Esophagus squamous epithelium (tissue), 5 donors: ENCODE measurements at regions not wholly inside any gene's neighbourhood (a gene's known extent, or its start where the extent isn't known, plus 50 kb on each side); places are given as distances from the start of the nearest gene placed in this dataset.
A peak's percentile ranks its signal among the peaks of the same experiment; 100 is the strongest.

Source experiments
- DNase-seq: peaks from one replicate; lab custom pipeline; 2025; lab: John Stamatoyannopoulos, UW
- H3K27ac ChIP-seq, 4 donors: fragments of 200-600 bp; sonication (generic); one replicate each; pipeline ENCODE4 v1.5.1; 2016 to 2019; ENCODE audit warnings: mild to moderate bottlenecking in 1 of 4
- H3K27me3 ChIP-seq, 4 donors: fragments of 200-600 bp; sonication (generic); 1 replicate in 3 of 4; 2 replicates in 1 of 4; pipeline versions ENCODE4 v1.5.1 to v1.6.0; 2017 to 2021; ENCODE audit warnings: antibody characterized with exemption in 1 of 4
- H3K36me3 ChIP-seq, 3 donors: fragments of 200-600 bp; sonication (generic); one replicate each; pipeline ENCODE4 v1.5.1; 2016 to 2019
- H3K4me1 ChIP-seq, 3 donors: fragments of 200-600 bp; sonication (generic); one replicate each; pipeline ENCODE4 v1.5.1; 2017 to 2019
- H3K4me3 ChIP-seq, 4 donors: fragments of 200-600 bp; sonication (generic); 1 replicate in 3 of 4; 2 replicates in 1 of 4; pipeline ENCODE4 v1.5.1; 2016 to 2019; ENCODE audit warnings: mild to moderate bottlenecking in 2 of 4, moderate library complexity in 1 of 4
- H3K9me3 ChIP-seq, 3 donors: fragments of 200-600 bp; sonication (generic); one replicate each; pipeline ENCODE4 v1.5.1; 2016 to 2019
- CTCF ChIP-seq, 6 experiments: fragments of 450-650 bp in 4 of 6; fragments of 200-600 bp in 2 of 6; sonication (generic) in 2 of 6; IDR thresholded peaks; one replicate each; pipeline ENCODE4 v1.5.1; 2016 to 2019; ENCODE audit warnings: antibody characterized with exemption in 6 of 6, mild to moderate bottlenecking in 4 of 6, moderate library complexity in 4 of 6
- POLR2A ChIP-seq, 4 donors: fragments of 450-650 bp; IDR thresholded peaks; one replicate each; pipeline ENCODE4 v1.6.1; 2017; ENCODE audit warnings: antibody characterized with exemption in 4 of 4, mild to moderate bottlenecking in 4 of 4, moderate library complexity in 3 of 4
- WGBS, 2 donors: methylation state at CpG; one replicate each; pipeline ENCODE4 v1.1.5; 2018; 5-methylcytosine and 5-hydroxymethylcytosine counted together
- intact Hi-C: fragments of 100-400 bp; cut with DNase I; formaldehyde crosslinking; loops from one replicate; pipeline ENCODE4 v1.15.0; 2022
- donor health status: DM: yes; HTN: yes; CAD: no.

DNA sequence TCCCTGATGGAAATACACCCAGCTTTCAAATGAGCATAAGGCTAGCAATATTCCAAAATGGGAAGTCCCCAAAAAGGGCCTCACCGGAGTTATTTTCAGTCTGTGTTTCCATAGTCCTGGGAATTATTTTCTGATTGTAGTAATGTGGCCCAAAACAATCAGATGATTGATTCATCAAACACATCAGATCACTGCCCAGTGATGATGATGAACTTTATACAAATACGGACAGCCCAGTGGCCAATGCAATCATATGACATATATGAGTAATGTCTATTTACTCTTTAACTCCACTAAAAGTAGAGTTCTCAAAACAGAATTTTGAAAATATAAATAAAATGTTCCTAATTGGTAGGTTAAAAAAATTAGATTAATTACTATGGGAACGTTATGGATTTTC lies 467.8 kb downstream of the ZNF608 start:
- WGBS, 2 donors: 51 to 54% methylated on average over 3 of the region's 3 CpGs
- DNase-seq: no peak
- H3K27me3 ChIP-seq: no peaks in the 10 kb centered on the region
- no peak overlapping the region for H3K4me3 ChIP-seq
- H3K9me3 ChIP-seq: no peaks in the 10 kb centered on the region
- no peaks in the 10 kb centered on the region for H3K36me3 ChIP-seq
- TF ChIP-seq CTCF (IDR thresholded peaks at IDR 0.05): no peak
- no peak for TF ChIP-seq POLR2A (IDR thresholded peaks at IDR 0.05)
- peak overlapping the region in 1 of 4 donors; percentile 38 for H3K27ac ChIP-seq
- H3K4me1 ChIP-seq: peaks cover 0 to 31% (median 0%) of the 10 kb centered on the region in 3 donors
- intact Hi-C loops: no loop called here

DNA sequence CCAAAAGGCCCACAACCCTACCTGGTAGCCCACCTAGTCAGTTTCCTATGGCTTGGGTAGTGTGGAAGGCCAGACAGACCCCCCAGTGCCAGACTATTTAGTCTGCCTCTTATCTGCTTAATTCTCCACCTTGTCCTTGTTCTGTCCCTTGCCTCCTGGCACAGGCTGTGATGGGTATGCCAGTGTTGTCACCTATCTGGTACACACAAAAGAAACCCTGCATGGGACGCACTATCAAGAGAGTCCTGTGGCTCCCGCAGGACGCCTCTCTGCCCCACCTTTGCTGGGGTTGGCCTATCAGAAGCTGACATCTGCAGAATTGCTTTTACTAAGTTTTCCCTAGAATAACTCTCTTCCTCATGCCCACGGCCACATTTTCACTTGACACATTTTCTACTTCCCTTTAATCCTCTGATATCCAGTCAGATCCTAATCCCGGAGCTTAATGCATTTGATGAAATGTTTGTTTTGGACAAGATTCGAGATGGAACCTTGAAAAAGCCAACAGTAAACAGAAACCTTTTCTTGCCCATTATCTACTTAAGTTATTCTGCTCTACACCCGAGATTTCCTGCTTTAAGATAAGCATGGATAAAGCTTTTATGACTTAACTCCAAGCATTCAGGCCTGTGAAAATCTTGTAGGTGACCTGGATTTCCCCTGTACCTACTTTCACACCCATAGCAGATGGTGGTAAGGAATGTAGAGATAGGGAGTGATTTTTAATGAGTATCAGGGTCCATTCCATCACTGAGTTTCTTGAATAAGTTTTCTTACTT lies 468.5 kb downstream of the ZNF608 start:
- intact Hi-C loops: no loop called here
- Histone ChIP-seq H3K4me3 (no peak overlapping the region), H3K9me3 (no peaks in the 10 kb centered on the region), H3K27me3 (no peaks in the 10 kb centered on the region), H3K4me1 (peaks cover 0 to 31% (median 0%) of the 10 kb centered on the region in 3 donors), H3K27ac (peak overlapping the region in 1 of 4 donors; percentile 38), H3K36me3 (no peaks in the 10 kb centered on the region)
- no peak for TF ChIP-seq CTCF (IDR thresholded peaks at IDR 0.05)
- no peak for DNase-seq
- WGBS, 2 donors: 23 to 40% methylated on average over 6 to 7 of the region's 7 CpGs

GRCh38 chr5:124276166-124276565 lies 470.3 kb downstream of the ZNF608 start:
- Histone ChIP-seq H3K27ac (no peak overlapping the region), H3K9me3 (no peaks in the 10 kb centered on the region), H3K4me1 (peaks cover 0 to 31% (median 0%) of the 10 kb centered on the region in 3 donors), H3K36me3 (no peaks in the 10 kb centered on the region), H3K27me3 (no peaks in the 10 kb centered on the region), H3K4me3 (no peak overlapping the region)
- WGBS, 2 donors: 80 to 91% methylated on average over 3 of the region's 3 CpGs
- no peak for TF ChIP-seq POLR2A (IDR thresholded peaks at IDR 0.05)
- no peak for DNase-seq
- intact Hi-C loops: no loop called here

- TF ChIP-seq CTCF (IDR thresholded peaks at IDR 0.05) (no peak), POLR2A (IDR thresholded peaks at IDR 0.05) (no peak)
- no peak for DNase-seq
- intact Hi-C loops: no loop called here
- Histone ChIP-seq H3K9me3 (no peaks in the 10 kb centered on the region), H3K27ac (no peak overlapping the region), H3K36me3 (no peaks in the 10 kb centered on the region), H3K4me3 (no peak overlapping the region), H3K4me1 (peaks cover 0 to 24% (median 0%) of the 10 kb centered on the region in 3 donors), H3K27me3 (no peaks in the 10 kb centered on the region)
- WGBS, 2 donors: 14 to 56% methylated on average over 2 of the region's 2 CpGs
These were observed 471.5 kb downstream of the ZNF608 start for GRCh38 chr5:124274949-124275348.

- Histone ChIP-seq H3K27ac (no peak overlapping the region), H3K4me3 (no peak overlapping the region), H3K4me1 (peaks cover 7 to 28% (median 21%) of the 10 kb centered on the region in 3 donors), H3K9me3 (no peaks in the 10 kb centered on the region), H3K36me3 (no peaks in the 10 kb centered on the region), H3K27me3 (peaks cover 0 to 4% (median 0%) of the 10 kb centered on the region in 4 donors)
- WGBS, 2 donors: 78 to 79% methylated on average over 2 of the region's 2 CpGs
- intact Hi-C loops: no loop called here
- no peak for DNase-seq
- TF ChIP-seq CTCF (IDR thresholded peaks at IDR 0.05) (no peak), POLR2A (IDR thresholded peaks at IDR 0.05) (no peak)
These were observed 481.9 kb downstream of the ZNF608 start for GRCh38 chr5:124264499-124264898.
